ENCODE measurements at regions not wholly inside any gene's neighbourhood (a gene's known extent, or its start where the extent isn't known, plus 50 kb on each side); places are given as distances from the start of the nearest gene placed in this dataset.
"Not testable (repeated sequence)": the region's sequence is repeated elsewhere in the genome, so short reads cannot be mapped to it uniquely, and the experiment has no call there.

GRCh38 chr21:27068811-27069210, 101.9 kb upstream of the ADAMTS5 start:
- DNase-seq (ENCODE audit: low spot score), result no peak

- no peak for DNase-seq (ENCODE audit: low spot score)
These were observed 100.3 kb upstream of the ADAMTS5 start for GRCh38 chr21:27067226-27067625.

- no peak for DNase-seq (ENCODE audit: low spot score)
These were observed 95.6 kb upstream of the ADAMTS5 start for GRCh38 chr21:27062443-27062842.

- no peak for DNase-seq (ENCODE audit: low spot score)
These were observed 94.9 kb upstream of the ADAMTS5 start for GRCh38 chr21:27061770-27062169.

- no peak for DNase-seq (ENCODE audit: low spot score)
These were observed 93.3 kb upstream of the ADAMTS5 start for GRCh38 chr21:27060190-27060589.

- no peak for DNase-seq (ENCODE audit: low spot score)
These were observed 92.1 kb upstream of the ADAMTS5 start for GRCh38 chr21:27058673-27059605.

- DNase-seq (ENCODE audit: low spot score), result no peak
These were observed 91.1 kb upstream of the ADAMTS5 start for GRCh38 chr21:27057997-27058396.

GRCh38 chr21:27047658-27048314, 80.9 kb upstream of the ADAMTS5 start:
- DNase-seq (ENCODE audit: low spot score), result no peak

- no peak for DNase-seq (ENCODE audit: low spot score)
These were observed 80.4 kb upstream of the ADAMTS5 start for GRCh38 chr21:27047283-27047657.

- no peak for DNase-seq (ENCODE audit: low spot score)
These were observed 78.5 kb upstream of the ADAMTS5 start for GRCh38 chr21:27045281-27045985.

- no peak for DNase-seq (ENCODE audit: low spot score)
These were observed 76.5 kb upstream of the ADAMTS5 start for GRCh38 chr21:27043377-27043776.

- no peak for DNase-seq (ENCODE audit: low spot score)
These were observed 74.0 kb upstream of the ADAMTS5 start for GRCh38 chr21:27040738-27041469.

- DNase-seq (ENCODE audit: low spot score), result no peak
These were observed 69.9 kb upstream of the ADAMTS5 start for GRCh38 chr21:27036736-27037301.

- no peak for DNase-seq (ENCODE audit: low spot score)
These were observed 68.9 kb upstream of the ADAMTS5 start for GRCh38 chr21:27035791-27036190.

GRCh38 chr21:27034796-27035195, 67.9 kb upstream of the ADAMTS5 start:
- no peak for DNase-seq (ENCODE audit: low spot score)

GRCh38 chr21:27033471-27033870, 66.6 kb upstream of the ADAMTS5 start:
- no peak for DNase-seq (ENCODE audit: low spot score)

- no peak for DNase-seq (ENCODE audit: low spot score)
These were observed 59.6 kb upstream of the ADAMTS5 start for GRCh38 chr21:27026501-27026900.

GRCh38 chr21:27025708-27026107, 58.8 kb upstream of the ADAMTS5 start:
- DNase-seq (ENCODE audit: low spot score), result not testable (repeated sequence)

GRCh38 chr21:27024971-27025370, 58.1 kb upstream of the ADAMTS5 start:
- no peak for DNase-seq (ENCODE audit: low spot score)

GRCh38 chr21:27024301-27024700, 57.4 kb upstream of the ADAMTS5 start:
- DNase-seq (ENCODE audit: low spot score), result no peak

GRCh38 chr21:27023186-27023585, 56.3 kb upstream of the ADAMTS5 start:
- no peak for DNase-seq (ENCODE audit: low spot score)

GRCh38 chr21:27021801-27022200, 54.9 kb upstream of the ADAMTS5 start:
- DNase-seq (ENCODE audit: low spot score), result no peak
